Vagina (tissue), 2 donors: ENCODE measurements at regions not wholly inside any gene's neighbourhood (a gene's known extent, or its start where the extent isn't known, plus 50 kb on each side); places are given as distances from the start of the nearest gene placed in this dataset.

ENCODE experiments used
- CTCF ChIP-seq, 3 experiments: fragments of 450-650 bp in 2 of 3; fragments of 200-600 bp in 1 of 3; sonication (generic) in 1 of 3; IDR thresholded peaks; one replicate each; pipeline ENCODE4 v1.5.1; 2017 to 2019; ENCODE audit warnings: antibody characterized with exemption in 3 of 3, mild to moderate bottlenecking in 2 of 3, moderate library complexity in 2 of 3
- POLR2AphosphoS5 ChIP-seq, 2 donors: sonication (generic); formaldehyde crosslinking; IDR thresholded peaks; one replicate each; pipeline ENCODE4 v1.9.0; 2017; ENCODE audit warnings: antibody characterized with exemption in 2 of 2, mild to moderate bottlenecking in 2 of 2, low read depth in 1 of 2; ENCODE audit not compliant: insufficient read depth in 1 of 2

- TF ChIP-seq CTCF (IDR thresholded peaks at IDR 0.05) (no peak), POLR2AphosphoS5 (IDR thresholded peaks at IDR 0.05; ENCODE audit: insufficient read depth in 1 of 2, low read depth in 1 of 2) (no peak)
Measured at GRCh38 chr3:86849991-86850390, 141.0 kb downstream of the VGLL3 start.
